Astrocyte (in vitro differentiated cells and primary cell): ENCODE measurements at regions not wholly inside any gene's neighbourhood (a gene's known extent, or its start where the extent isn't known, plus 50 kb on each side); places are given as distances from the start of the nearest gene placed in this dataset.

Experiments used
- DNase-seq: peaks from one replicate; pipeline ENCODE4 v3.0.0-alpha.2; 2010; ENCODE audit warnings: low read depth
- FAIRE-seq: peaks from 2 replicates; lab custom pipeline; 2011; peaks lifted over from hg19 to GRCh38; lab: Jason Lieb, UNC
- H2AFZ ChIP-seq: 2 replicates; pipeline ENCODE4 v1.6.0; 2012; ENCODE audit warnings: low read depth, low read length, inconsistent platforms
- H3K27ac ChIP-seq: 2 replicates; pipeline ENCODE4 v1.5.1; 2011; ENCODE audit warnings: low read depth, low read length, inconsistent platforms
- H3K27me3 ChIP-seq: 2 replicates; pipeline ENCODE4 v1.6.0; 2011; ENCODE audit warnings: low read length, inconsistent platforms; ENCODE audit not compliant: insufficient read depth
- H3K36me3 ChIP-seq: 2 replicates; pipeline ENCODE4 v1.5.1; 2011; ENCODE audit warnings: low read length, inconsistent platforms; ENCODE audit not compliant: insufficient read depth
- H3K4me1 ChIP-seq: 2 replicates; pipeline ENCODE4 v1.5.1; 2011; ENCODE audit warnings: low read length, inconsistent platforms; ENCODE audit not compliant: insufficient read depth
- H3K4me2 ChIP-seq: 2 replicates; pipeline ENCODE4 v1.6.0; 2012; ENCODE audit warnings: low read length, inconsistent platforms
- H3K4me3 ChIP-seq: 2 replicates; pipeline ENCODE4 v1.5.1; 2011; ENCODE audit warnings: low read depth, mild to moderate bottlenecking, low read length, inconsistent platforms; ENCODE audit not compliant: insufficient read depth
- H3K79me2 ChIP-seq: 2 replicates; pipeline ENCODE4 v1.6.0; 2012; ENCODE audit warnings: mild to moderate bottlenecking, low read length, inconsistent platforms; ENCODE audit not compliant: insufficient read depth
- H3K9ac ChIP-seq: 2 replicates; pipeline ENCODE4 v1.6.0; 2012; ENCODE audit warnings: mild to moderate bottlenecking, low read length, inconsistent platforms
- H3K9me3 ChIP-seq: 2 replicates; pipeline ENCODE4 v1.5.1; 2012; ENCODE audit warnings: low read depth, mild to moderate bottlenecking, low read length, inconsistent platforms; ENCODE audit not compliant: insufficient read depth
- H4K20me1 ChIP-seq: 2 replicates; pipeline ENCODE4 v1.6.0; 2012; ENCODE audit warnings: low read length, inconsistent platforms; ENCODE audit not compliant: insufficient read depth
- H3K27ac Mint-ChIP-seq: one replicate; pipeline ENCODE4 v1.8.0; 2021; ENCODE audit warnings: mild to moderate bottlenecking, mixed read lengths; ENCODE audit not compliant: unreplicated experiment
- H3K27me3 Mint-ChIP-seq: one replicate; pipeline ENCODE4 v1.8.0; 2021; ENCODE audit warnings: low read depth, mixed read lengths; ENCODE audit not compliant: unreplicated experiment
- H3K36me3 Mint-ChIP-seq: one replicate; pipeline ENCODE4 v1.8.0; 2021; ENCODE audit warnings: low read depth, mixed read lengths; ENCODE audit not compliant: unreplicated experiment
- H3K4me1 Mint-ChIP-seq: one replicate; pipeline ENCODE4 v1.8.0; 2021; ENCODE audit warnings: low read depth, mixed read lengths; ENCODE audit not compliant: unreplicated experiment
- H3K4me3 Mint-ChIP-seq: one replicate; pipeline ENCODE4 v1.8.0; 2021; ENCODE audit warnings: mild to moderate bottlenecking, moderate library complexity, mixed read lengths; ENCODE audit not compliant: unreplicated experiment
- H3K9me3 Mint-ChIP-seq: one replicate; pipeline ENCODE4 v1.8.0; 2021; ENCODE audit warnings: mild to moderate bottlenecking, mixed read lengths; ENCODE audit not compliant: unreplicated experiment
- EZH2 ChIP-seq: IDR thresholded peaks from 2 replicates; pipeline ENCODE4 v1.6.1; 2012; ENCODE audit warnings: mild to moderate bottlenecking, low read length, inconsistent platforms; ENCODE audit not compliant: insufficient read depth
- TF ChIP-seq, protein P1 (sequence below): IDR thresholded peaks from 2 replicates; pipeline ENCODE4 v1.5.1; 2011; ENCODE audit warnings: low read depth, mild to moderate bottlenecking, inconsistent platforms, low read length, moderate library complexity; ENCODE audit not compliant: insufficient read depth

DNA sequence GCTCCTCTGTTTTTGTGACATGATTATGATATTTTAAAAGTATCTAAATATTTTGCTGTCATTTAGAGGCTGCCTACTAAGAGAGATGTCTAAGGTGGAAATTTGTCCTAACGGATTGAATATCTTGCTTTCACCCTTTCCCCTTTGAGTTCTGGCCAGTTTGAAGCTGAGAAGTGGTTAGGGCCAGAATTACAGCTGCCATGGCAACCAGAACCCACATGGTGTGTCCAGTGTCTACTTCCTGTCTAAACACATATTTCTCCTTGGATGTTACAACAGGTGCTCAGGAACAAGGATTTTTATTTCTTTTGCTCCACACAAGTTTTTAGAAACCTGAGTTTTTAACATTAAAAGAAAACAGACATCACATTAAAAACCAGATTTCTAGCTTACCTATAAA is 335.1 kb upstream of the OR4E1 start:
- Histone ChIP-seq H2AFZ (no peak overlapping the region), H3K79me2 (no peaks in the 10 kb centered on the region), H3K27me3 (no peaks in the 10 kb centered on the region), H3K4me1 (no peaks in the 10 kb centered on the region), H3K9me3 (no peaks in the 10 kb centered on the region), H4K20me1 (no peaks in the 10 kb centered on the region), H3K27ac (no peak overlapping the region), H3K36me3 (no peaks in the 10 kb centered on the region), H3K4me3 (no peak overlapping the region), H3K4me2 (no peak overlapping the region), H3K9ac (no peak overlapping the region)
- FAIRE-seq (no peak), DNase-seq (no peak)
- TF ChIP-seq, protein P1, sequence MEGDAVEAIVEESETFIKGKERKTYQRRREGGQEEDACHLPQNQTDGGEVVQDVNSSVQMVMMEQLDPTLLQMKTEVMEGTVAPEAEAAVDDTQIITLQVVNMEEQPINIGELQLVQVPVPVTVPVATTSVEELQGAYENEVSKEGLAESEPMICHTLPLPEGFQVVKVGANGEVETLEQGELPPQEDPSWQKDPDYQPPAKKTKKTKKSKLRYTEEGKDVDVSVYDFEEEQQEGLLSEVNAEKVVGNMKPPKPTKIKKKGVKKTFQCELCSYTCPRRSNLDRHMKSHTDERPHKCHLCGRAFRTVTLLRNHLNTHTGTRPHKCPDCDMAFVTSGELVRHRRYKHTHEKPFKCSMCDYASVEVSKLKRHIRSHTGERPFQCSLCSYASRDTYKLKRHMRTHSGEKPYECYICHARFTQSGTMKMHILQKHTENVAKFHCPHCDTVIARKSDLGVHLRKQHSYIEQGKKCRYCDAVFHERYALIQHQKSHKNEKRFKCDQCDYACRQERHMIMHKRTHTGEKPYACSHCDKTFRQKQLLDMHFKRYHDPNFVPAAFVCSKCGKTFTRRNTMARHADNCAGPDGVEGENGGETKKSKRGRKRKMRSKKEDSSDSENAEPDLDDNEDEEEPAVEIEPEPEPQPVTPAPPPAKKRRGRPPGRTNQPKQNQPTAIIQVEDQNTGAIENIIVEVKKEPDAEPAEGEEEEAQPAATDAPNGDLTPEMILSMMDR, result no peak
- no peak for TF ChIP-seq EZH2
- Mint-ChIP-seq H3K4me3 (no peak overlapping the region), H3K9me3 (peaks cover 4% of the 10 kb centered on the region), H3K27ac (no peak overlapping the region), H3K27me3 (peaks cover 10% of the 10 kb centered on the region), H3K36me3 (no peaks in the 10 kb centered on the region), H3K4me1 (peaks cover 3% of the 10 kb centered on the region)

GRCh38 chr14:22007784-22008412 is 334.3 kb upstream of the OR4E1 start:
- H3K9me3 Mint-ChIP-seq, result peaks cover 4% of the 10 kb centered on the region
- DNase-seq (no peak), FAIRE-seq (no peak)
- Histone ChIP-seq H3K79me2 (no peaks in the 10 kb centered on the region), H3K4me1 (no peaks in the 10 kb centered on the region), H3K9me3 (no peaks in the 10 kb centered on the region), H3K27me3 (no peaks in the 10 kb centered on the region), H2AFZ (no peak overlapping the region), H4K20me1 (no peaks in the 10 kb centered on the region), H3K9ac (no peak overlapping the region), H3K27ac (no peak overlapping the region), H3K4me2 (no peak overlapping the region), H3K36me3 (no peaks in the 10 kb centered on the region), H3K4me3 (no peak overlapping the region)
- H3K4me3 Mint-ChIP-seq, result no peak overlapping the region
- peaks cover 9% of the 10 kb centered on the region for H3K27me3 Mint-ChIP-seq
- TF ChIP-seq EZH2, result no peak
- TF ChIP-seq, protein P1, result no peak
- no peaks in the 10 kb centered on the region for H3K36me3 Mint-ChIP-seq
- no peak overlapping the region for H3K27ac Mint-ChIP-seq
- peaks cover 4% of the 10 kb centered on the region for H3K4me1 Mint-ChIP-seq

GRCh38 chr14:22007363-22007762 is 333.7 kb upstream of the OR4E1 start:
- no peak for FAIRE-seq

More at GRCh38 chr14:22007363-22007762, 333.7 kb upstream of the OR4E1 start:
- H3K4me3 ChIP-seq, result no peak overlapping the region
- H3K36me3 Mint-ChIP-seq, result no peaks in the 10 kb centered on the region
- no peak overlapping the region for H3K27ac ChIP-seq
- H3K4me2 ChIP-seq, result no peak overlapping the region
- no peak overlapping the region for H2AFZ ChIP-seq
- H3K27ac Mint-ChIP-seq, result no peak overlapping the region
- no peaks in the 10 kb centered on the region for H3K36me3 ChIP-seq
- H3K9me3 ChIP-seq, result no peaks in the 10 kb centered on the region
- H3K79me2 ChIP-seq, result no peaks in the 10 kb centered on the region
- no peaks in the 10 kb centered on the region for H4K20me1 ChIP-seq
- H3K27me3 ChIP-seq, result no peaks in the 10 kb centered on the region
- H3K9ac ChIP-seq, result no peak overlapping the region
- DNase-seq, result no peak
- peaks cover 5% of the 10 kb centered on the region for H3K4me1 Mint-ChIP-seq
- peaks cover 4% of the 10 kb centered on the region for H3K9me3 Mint-ChIP-seq
- H3K27me3 Mint-ChIP-seq, result peaks cover 4% of the 10 kb centered on the region
- no peaks in the 10 kb centered on the region for H3K4me1 ChIP-seq
- no peak for TF ChIP-seq EZH2
- TF ChIP-seq, protein P1, result no peak
- no peak overlapping the region for H3K4me3 Mint-ChIP-seq
